GM19468 (cell line): ENCODE measurements at regions not wholly inside any gene's neighbourhood (a gene's known extent, or its start where the extent isn't known, plus 50 kb on each side); places are given as distances from the start of the nearest gene placed in this dataset.

Experiments
- ATAC-seq: cut with Tn5 transposase; IDR thresholded peaks from one replicate; pipeline ENCODE4 v1.9.1; 2021; ENCODE audit warnings: mild to moderate bottlenecking, moderate library complexity, moderate number of reproducible peaks; ENCODE audit not compliant: unreplicated experiment; ENCODE audit errors: extremely low read depth

- ATAC-seq = no peak
These were observed 223.3 kb downstream of the BCAT1 start for GRCh38 chr12:24725616-24726015.

DNA sequence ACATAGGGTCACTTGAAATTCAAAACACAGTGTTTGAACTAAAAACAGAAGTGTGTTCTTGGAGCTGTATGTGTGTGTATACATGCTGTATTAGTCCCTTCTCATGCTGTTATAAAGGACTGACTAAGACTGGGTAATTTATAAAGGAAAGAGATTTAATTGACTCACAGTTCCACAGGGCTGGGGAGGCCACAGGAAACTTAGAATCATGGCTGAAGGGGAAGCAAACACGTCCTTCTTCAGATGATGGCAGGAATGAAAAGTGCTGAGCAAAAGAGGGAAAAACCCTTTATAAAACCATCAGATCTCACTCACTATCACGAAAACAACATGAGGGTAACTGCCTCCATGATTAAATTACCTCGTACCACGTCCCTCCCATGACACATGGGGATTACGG lies 224.1 kb downstream of the BCAT1 start:
- no peak for ATAC-seq

DNA sequence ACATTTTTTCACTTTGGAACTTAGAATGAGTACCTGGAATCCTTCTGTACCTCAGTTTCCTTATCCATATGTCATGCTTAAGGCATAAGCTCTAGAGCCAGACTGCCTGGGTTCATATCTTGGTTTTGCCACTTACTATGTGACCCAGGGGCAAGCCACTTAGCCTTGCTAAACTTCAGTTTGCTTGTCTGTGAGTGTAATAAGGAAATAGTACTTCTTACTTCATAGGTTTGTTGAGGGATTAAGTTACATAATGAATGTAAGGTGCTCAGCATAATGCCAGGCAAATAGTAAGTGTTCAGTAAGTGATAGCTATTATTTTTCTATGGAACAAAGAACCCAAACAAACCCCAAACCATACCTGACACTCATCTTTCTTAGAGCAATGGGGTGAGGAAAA lies 225.1 kb downstream of the BCAT1 start:
- no peak for ATAC-seq

DNA sequence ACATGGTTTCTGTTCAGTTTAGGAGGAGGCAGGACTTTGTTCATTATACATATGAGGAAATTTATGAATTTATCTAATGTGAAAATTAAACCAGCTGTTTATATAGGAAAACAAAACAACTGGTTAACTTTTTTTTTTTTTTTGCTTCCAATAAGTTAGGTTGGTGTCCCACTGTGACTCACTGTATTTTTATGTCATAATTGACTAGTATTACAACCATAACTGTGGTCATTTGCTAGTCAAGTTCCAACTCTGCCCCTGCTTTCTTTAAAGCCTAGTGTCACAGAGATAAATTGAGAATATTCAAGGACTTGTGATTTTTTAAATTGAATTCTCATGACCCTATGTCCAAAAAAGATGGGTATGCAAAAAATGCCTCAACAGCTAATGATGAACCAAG lies 227.7 kb downstream of the BCAT1 start:
- ATAC-seq = no peak

- ATAC-seq = peak; percentile 69
These were observed 229.6 kb downstream of the BCAT1 start for GRCh38 chr12:24719293-24719721.

GRCh38 chr12:24718617-24719016 lies 230.3 kb downstream of the BCAT1 start:
- no peak for ATAC-seq

DNA sequence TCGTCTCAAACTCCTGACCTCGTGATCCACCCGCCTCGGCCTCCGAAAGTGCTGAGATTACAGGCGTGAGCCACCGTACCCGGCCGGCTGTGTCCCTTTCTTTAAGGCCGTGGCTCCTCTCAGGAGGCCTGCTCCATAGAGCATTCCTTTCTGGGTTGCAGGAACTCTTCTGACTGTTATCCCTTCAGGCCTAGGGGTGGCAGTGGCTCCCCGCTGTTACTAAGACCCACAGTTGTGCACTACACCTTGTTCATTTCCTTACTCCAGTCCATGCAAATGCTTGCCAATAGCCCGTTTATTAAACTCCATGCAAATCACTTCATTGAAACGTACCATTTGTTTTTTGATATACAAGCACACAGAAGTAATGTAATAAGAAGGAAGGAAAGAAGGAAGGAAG lies 234.7 kb downstream of the BCAT1 start:
- no peak for ATAC-seq

GRCh38 chr12:24711056-24712008 lies 237.6 kb downstream of the BCAT1 start:
- no peak for ATAC-seq

- ATAC-seq = no peak
These were observed 239.7 kb downstream of the BCAT1 start for GRCh38 chr12:24709216-24709615.

GRCh38 chr12:24708718-24709117 lies 240.2 kb downstream of the BCAT1 start:
- ATAC-seq = no peak

DNA sequence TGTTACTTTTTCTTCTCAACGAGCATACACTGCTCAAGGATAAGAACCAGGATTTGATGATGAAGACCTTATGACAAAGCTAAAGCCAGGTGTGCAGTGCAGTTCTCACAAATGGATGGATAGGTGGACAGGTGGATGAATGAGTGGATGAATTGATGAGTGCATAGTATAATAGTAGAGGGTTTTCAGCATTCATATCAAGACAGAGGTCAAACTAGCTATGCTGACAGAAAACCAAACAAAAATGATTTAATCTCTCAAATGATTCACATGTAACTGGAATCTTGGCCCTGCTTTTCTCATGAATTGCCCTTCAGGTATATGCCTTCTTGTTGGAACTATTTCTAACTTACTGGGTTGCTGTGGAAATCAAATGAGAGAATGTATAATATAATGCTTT lies 240.9 kb downstream of the BCAT1 start:
- no peak for ATAC-seq

GRCh38 chr12:24707334-24707733 lies 241.6 kb downstream of the BCAT1 start:
- no peak for ATAC-seq

- ATAC-seq = peak; percentile 100
These were observed 243.1 kb downstream of the BCAT1 start for GRCh38 chr12:24705741-24706358.

DNA sequence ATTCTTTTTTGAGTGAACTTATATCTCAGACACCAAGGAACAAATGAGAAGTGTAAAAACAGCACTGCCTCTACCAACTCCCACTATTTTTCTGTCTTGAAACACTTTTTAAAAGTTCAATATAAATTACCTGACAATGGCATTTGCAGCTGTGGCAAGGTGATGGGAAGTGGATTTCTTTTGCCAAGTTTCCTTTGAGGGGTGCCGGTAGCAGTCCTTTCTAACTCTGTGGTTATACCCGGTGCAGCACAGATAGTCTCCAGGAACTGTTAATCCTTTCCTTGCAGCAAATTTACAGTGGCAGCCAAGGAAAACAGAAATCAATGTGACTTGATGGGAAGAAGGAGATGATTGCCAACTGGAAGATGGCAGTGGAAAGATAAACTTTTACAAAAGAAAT lies 243.7 kb downstream of the BCAT1 start:
- ATAC-seq = no peak

- ATAC-seq = no peak
These were observed 247.6 kb downstream of the BCAT1 start for GRCh38 chr12:24701343-24701742.

GRCh38 chr12:24698972-24699371 lies 249.9 kb downstream of the BCAT1 start:
- no peak for ATAC-seq

DNA sequence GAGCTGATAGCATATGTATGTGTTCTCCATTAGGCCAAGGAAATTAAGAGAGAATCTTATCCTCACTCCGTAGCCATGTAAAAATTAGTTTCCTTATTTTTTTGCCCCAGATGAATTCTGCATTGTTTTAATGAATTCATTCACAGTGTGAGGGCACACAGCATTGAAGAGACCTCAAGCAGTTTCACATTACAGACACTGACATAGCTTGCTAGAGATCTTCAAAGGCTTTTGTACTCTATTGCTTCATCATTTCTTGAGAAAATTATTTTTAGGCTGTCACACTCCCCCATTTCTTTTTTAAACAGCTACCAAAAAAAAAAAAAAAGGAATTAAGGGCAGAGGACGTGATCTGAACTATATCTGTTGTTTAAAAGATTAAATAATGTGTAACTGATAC lies 251.1 kb downstream of the BCAT1 start:
- ATAC-seq = no peak

DNA sequence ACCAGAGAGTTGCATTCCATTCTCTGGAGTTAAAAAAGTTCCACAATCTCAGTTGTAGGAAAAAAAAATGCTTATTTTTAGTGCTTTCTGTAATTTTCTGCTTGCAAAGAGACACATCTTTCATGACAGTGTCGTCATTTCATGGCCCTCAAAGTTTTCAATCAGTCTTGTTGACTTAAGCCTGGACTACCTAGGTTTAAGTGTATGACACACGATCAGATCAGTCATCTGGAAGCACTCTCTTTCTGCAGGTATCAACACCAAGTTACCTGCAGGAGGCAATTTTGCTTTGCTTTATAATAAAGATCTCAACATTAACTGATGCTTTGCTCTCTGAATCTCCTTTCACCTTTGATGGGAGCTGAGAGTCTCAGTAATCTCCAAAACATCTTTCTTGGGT lies 251.6 kb downstream of the BCAT1 start:
- no peak for ATAC-seq

DNA sequence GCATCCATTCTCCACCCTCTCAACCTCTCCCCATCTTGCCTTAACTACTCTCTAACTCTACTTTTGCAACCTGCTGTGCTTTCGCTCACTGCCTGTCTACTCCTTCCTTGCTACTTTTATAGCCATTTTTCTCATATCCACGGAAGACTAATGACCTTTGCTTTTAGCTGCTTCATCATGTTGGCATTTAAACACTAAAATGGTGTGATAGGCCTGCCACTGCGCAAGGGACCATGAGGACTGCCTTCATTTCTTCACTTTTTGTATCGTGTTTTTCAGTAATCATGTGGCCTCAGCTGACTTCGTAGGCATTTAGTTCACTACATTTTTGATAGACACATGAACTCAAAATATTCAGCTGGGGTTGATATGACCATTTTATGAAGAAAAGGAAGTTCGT lies 252.1 kb downstream of the BCAT1 start:
- ATAC-seq = no peak

- ATAC-seq = no peak
These were observed 253.1 kb downstream of the BCAT1 start for GRCh38 chr12:24695657-24696329.

- ATAC-seq = no peak
These were observed 253.8 kb downstream of the BCAT1 start for GRCh38 chr12:24695103-24695502.
